ENCODE measurements at regions not wholly inside any gene's neighbourhood (a gene's known extent, or its start where the extent isn't known, plus 50 kb on each side); places are given as distances from the start of the nearest gene placed in this dataset.

DNA sequence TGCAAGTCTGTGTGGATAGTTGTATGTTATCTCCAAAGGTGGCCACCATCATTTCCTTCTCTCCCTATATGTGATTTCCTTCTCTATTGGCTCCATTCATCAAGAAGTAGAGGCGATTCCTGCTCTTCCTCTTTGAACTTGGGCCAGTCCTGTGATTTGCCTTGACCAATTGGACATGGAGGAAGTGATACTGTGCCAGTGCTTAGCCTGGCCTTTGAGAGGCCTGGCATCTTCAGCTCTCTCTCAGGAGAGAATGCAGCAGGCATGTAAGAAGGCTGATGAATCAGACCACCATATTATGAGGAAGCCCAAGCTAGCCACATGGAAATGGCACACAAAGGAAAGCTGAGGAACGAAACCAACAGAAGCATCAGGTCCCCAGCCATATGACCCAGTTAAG, 195.0 kb upstream of the SVIL start:
- TF ChIP-seq, protein P1, sequence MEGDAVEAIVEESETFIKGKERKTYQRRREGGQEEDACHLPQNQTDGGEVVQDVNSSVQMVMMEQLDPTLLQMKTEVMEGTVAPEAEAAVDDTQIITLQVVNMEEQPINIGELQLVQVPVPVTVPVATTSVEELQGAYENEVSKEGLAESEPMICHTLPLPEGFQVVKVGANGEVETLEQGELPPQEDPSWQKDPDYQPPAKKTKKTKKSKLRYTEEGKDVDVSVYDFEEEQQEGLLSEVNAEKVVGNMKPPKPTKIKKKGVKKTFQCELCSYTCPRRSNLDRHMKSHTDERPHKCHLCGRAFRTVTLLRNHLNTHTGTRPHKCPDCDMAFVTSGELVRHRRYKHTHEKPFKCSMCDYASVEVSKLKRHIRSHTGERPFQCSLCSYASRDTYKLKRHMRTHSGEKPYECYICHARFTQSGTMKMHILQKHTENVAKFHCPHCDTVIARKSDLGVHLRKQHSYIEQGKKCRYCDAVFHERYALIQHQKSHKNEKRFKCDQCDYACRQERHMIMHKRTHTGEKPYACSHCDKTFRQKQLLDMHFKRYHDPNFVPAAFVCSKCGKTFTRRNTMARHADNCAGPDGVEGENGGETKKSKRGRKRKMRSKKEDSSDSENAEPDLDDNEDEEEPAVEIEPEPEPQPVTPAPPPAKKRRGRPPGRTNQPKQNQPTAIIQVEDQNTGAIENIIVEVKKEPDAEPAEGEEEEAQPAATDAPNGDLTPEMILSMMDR (IDR thresholded peaks at IDR 0.05), result no peak
- TF ChIP-seq POLR2A (IDR thresholded peaks at IDR 0.05), result no peak

Measured in lower leg skin (tissue), 3 donors.